ENCODE measurements at regions not wholly inside any gene's neighbourhood (a gene's known extent, or its start where the extent isn't known, plus 50 kb on each side); places are given as distances from the start of the nearest gene placed in this dataset.

DNA sequence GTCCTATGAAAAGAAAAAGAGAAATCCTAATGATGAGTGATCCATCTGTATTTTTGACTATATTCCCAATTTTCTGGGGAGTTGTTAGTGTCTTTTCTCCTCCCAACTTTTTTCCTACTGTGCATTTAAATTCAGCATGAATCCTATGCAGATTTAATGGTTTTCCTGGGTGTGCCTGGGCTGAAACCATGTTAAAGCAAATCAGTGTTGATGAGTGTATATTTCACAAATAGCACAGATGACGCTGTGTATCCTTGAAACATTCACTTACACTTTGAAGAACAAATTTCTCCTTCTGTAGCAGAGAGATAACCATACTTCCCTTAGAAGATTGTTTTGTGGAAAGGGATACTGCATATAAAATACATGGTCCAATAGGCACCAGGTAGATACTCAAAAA lies 114.3 kb downstream of the TRIB2 start:
- no peak for DNase-seq

DNA sequence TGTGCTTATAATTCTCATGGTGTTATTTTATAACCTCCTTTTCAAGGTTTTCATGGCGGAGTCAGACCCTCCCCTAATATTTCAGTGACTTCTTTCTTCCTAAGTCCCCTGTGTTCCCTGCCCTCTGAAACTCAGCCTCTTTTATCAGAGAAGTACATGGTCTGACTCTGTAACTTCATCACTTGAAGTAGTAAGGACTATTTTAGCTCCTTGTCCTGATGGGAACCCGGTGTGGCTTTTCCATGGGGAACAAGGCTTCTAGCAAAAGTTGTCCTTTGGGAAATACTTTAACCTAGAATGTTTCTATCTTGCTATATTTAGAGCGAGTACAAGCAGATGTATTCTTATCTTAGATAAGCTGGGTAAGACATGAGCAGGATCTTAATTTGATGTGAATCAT lies 117.5 kb downstream of the TRIB2 start:
- DNase-seq, result no peak

DNA sequence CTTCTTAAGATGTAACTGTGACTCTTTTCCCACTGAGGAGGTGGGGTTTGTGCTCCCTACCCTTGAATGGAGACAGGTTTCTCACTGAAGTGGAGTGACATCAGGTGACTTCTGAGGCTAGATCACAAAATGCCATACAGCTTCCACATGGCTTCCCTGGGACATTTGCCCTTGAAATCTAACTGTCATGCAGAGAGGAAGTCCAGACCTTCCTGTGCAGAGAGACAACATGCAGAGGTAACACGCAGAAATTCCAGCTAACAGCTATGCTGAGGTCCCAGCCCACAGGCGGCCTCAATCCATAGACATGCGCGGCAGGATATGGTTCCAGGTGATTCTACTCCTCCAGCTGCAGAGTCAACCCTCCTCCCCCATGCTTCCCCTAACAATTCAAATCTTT lies 119.0 kb downstream of the TRIB2 start:
- DNase-seq, result no peak

DNA sequence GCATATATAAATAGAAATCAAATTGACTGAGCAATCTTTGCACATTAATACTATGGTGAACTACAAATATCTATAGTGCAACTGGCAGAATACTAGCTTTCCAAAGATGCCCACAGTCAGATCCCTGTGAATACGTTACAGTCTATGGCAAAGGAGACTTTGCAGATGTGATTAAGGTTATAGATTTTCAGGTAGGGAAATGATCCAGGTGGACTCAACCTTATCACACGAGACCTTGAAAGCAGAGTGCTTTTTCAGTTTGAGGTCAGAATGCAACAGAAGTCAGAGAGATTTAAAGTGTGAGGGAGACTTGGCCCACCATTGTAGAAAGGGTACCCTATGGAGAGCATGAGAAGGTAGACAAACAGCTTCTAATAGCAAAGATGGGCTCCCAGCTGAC lies 122.6 kb downstream of the TRIB2 start:
- DNase-seq, result no peak

DNA sequence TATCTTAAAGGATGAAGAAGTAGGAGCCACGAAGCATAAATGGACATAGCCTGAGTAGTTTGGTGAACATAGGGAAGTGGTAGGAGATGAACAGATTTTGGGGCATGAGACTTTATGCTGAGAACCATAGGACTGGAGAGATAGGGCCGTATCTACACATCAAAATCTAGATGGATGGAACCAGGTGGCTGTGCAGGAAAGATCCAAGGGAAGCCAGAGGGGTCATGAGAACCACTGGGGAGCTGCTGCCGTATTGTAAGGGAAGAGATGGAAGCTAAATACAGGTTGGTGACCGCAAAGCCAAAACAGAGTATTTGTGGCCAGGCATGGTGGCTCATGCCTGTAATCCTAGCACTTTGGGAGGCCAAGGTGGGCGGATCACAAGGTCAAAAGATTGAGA lies 124.3 kb downstream of the TRIB2 start:
- DNase-seq, result no peak

DNA sequence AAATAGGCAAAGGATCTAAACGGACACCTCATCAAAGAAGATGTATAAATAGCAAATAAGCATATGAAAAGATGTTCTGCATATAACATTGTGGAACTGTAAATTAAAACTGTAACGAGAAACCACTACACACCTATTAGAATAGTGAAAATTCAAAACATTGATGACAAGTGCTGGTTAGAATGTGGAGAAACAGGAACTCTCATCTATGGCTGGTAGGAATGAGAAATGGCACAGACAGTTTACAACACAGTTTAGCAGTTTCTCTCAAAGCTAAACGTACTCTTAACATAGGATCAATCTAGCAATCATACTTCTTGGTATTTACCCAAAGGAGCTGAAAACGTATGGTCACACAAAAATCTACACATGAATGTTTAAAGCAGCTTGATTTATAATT lies 126.2 kb downstream of the TRIB2 start:
- DNase-seq, result no peak

DNA sequence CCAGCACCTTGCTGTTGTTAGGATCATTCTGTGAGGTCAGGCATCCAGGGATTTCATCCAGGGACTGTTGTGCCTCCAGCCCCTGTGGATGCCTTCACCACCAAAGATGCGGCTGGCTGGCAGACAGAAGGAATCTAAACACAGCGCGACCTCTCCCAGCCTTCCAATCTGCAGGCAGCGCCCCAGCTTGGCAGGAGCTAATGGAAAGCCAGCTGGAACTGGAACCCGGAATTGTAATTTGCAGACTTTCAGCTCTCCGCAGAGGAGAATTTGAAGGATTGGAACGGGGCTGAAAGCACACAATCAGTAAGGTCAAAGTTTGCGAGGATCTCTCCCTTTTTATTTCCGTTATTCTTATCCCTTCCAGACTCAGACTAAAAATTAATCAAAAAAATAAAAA lies 127.8 kb downstream of the TRIB2 start:
- no peak for DNase-seq

DNA sequence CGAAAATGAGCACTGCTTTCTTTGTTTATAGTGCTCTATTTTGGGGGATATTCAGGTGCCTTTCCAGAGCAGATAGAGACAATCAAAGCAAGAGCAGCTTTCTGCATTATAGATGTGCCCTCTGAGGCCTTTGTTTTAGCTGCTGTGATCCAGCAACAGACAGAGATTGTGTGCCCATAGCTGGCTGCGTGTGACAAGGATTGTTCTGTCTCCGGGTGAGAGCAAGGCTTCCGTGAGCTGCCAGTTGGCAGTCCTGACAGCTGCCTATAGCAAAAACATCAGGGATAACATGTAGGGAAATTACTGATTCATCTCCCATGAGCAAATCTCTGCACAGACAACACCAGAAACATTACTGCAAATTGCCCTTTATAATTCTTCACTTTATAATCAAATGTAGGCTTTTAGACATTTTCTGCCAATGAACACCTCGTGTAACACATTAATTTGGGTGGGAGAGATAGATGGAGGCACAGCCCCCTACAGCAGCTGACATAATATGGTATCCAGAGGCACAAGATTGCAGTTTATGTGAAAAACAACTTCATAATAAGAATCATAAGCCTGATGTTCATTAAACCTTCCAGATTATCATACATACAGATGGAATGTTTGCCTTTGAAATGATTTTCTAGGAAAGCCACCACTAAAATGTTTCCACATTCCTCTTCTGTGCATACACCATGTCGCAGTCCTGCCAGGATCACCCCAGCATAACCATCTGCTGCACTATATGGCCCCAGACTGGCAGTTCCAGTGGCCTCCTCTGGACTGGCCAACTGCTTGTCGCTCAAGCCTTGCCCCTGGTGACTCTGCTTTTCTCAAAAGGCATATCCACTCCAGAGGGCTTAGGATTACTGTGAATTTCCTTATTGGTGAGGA lies 131.2 kb downstream of the TRIB2 start:
- DNase-seq, result no peak

DNA sequence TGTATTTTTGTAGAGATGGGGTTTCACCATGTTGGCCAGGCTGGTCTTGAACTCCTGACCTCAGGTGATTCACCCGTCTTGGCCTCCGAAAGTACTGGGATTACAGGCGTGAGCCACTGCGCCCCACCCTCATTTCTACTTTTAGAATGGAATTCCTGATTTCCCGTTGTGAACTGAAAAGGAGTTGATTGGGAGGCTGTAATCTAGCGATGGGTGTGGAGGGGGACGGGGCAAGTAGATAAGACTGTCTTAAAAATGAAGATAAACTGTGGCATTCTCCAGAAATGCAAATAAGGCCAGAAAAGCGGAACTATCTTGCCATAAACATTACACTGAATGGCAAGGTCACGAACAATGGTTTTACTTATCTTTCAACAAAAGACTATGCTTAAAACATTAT lies 135.4 kb downstream of the TRIB2 start:
- DNase-seq, result no peak

DNA sequence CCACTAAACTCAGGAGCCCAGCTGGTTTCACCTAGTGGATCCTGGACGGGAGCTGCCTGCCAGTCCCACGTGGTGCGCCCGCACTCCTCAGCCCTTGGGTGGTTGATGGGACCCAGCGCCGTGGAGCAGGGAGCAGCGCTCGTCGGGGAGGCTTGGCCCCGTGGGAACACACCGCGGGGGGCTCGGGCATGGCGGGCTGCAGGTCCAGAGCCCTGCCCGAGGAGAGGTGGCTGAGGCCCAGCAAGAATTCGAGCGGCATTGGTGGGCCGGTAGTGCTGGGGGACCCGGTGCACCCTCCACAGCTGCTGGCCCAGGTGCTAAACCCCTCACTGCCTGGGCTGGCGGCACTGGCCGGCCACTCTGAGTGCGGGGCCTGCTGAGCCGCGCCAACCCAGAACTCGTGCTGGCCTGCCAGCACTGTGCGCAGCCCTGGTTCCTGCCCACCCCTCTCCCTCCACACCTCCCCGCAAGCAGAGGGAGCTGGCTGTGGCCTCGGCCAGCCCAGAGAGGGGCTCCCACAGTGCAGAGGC lies 137.3 kb downstream of the TRIB2 start:
- no peak for DNase-seq

DNA sequence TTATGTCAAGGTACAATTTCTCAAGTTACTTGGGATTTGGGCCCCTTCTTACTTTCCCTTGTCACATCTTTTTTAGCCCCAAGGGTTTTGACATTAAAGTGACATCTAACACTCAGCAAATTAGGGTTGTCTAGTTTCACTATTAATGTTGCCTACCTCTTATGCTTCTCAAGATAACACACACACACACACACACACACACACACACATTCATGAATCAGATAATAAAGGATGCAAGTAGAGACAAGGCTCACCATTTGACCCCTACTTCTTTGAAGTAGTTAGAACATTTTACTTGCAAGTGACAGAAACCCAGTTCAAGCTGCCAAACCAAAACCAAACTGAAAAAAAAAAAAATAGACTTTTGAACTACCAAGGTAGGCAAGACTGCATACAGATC lies 138.8 kb downstream of the TRIB2 start:
- DNase-seq, result no peak

DNA sequence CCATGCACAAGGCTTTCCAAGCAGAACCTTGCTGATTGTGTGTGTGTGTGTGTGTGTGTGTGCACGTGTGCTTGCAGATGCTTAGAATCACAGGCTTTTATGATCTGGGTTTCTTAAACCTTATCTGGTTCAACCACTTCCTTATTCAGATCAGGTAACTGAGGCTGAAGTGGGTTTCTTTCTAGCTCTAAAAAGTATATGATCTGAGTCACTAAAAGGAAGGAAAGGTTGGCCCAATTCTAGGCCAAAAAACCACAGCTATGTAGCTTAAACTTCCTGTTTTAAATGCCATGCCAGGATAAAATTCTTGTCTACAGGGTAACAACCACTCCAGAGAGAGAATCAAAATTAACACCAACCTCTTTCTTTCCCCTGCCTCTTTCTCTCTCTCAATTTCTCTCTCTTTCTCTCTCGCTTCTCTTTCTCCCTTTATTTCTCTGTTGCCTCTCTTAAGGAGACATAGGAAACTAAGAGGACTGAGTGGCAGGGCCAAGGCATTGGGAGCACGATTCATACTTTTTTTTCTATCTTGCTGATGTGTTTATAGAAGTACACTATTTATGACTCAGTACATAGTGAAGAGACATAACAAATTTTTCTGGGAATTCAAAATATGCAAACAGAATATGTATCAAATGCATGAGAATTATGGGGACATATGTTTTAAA lies 140.3 kb downstream of the TRIB2 start:
- no peak for DNase-seq

DNA sequence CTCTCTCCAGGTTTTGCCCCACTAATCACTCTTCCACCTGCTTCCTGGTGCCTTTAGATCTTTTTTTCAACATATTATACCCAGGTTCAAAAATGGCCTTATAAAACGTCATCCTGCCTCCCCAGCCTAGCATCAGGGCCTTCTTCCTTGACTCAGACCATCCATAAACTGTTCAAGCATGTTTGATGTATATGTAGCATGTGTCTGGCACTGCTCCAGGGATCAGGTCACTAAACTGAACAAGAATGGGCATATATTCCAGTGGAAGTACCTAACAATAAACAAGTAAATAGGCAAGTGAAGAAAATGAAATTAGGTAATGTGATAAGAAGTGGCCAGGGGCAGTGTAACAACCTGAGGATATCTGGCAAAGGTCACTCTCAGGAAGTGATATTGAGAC lies 141.2 kb downstream of the TRIB2 start:
- no peak for DNase-seq

DNA sequence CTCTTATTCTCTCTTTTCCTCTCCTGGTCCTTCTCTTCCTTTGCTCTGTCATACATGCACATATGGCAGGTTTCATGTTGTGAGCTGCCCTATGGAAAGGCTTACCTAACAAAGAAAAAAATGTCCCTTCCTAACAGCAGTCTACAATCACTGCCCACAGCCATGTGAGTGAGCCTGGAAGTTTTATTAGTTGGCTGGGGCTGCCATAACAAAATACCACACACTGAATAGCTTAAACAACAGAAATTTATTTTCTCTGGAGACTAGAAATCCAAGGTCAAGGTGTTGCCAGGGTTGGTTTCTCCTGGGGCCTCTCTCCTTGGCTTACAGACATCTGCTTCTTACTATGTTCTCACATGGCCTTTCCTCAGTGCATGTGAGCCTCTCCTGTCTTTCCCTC lies 142.1 kb downstream of the TRIB2 start:
- no peak for DNase-seq

DNA sequence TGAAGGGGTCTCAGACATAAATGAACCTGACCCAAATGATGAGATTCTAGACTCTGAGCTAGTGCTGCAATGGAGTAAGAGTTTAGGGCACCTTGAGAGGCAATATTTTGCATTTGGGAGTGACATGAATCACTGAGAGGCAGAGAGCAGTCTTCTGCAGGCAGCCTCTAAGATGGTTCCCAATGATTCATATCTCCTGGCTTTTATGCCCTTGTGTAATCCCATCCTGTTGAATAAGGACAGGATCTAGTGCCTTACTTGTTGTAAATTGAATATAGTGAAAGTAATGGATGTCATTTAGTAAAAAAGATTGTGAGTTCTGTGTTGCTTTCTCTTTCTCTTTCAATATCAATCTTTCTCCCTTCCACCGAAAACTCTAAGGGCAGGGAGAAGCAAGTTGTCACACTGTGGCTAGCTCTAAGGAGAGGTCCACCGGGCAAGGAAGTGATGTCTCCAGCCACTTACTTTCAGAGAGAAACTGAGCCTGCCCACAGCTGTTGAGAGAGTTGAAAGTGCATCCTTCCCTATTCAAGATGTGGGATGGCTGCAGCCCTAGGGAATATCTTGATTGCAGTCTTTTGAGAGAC lies 144.7 kb downstream of the TRIB2 start:
- no peak for DNase-seq

DNA sequence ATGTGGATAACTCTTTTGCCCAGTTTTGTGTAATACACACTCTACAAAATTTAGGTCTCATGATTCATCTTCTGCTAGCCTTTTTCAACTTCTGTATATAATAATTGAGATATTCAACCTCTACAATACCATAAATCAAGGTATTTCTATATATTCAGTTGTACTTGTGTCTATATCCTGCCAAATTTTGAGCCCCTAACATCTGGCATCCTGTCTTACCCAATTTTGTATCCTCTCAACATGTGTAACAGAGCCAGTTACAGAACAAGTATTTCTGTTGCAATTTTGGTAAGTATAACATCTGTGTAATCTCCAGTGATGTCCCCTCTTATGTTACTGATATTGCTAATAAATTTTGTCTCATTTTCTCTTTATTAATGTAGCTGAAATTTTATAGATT lies 145.8 kb downstream of the TRIB2 start:
- no peak for DNase-seq

DNA sequence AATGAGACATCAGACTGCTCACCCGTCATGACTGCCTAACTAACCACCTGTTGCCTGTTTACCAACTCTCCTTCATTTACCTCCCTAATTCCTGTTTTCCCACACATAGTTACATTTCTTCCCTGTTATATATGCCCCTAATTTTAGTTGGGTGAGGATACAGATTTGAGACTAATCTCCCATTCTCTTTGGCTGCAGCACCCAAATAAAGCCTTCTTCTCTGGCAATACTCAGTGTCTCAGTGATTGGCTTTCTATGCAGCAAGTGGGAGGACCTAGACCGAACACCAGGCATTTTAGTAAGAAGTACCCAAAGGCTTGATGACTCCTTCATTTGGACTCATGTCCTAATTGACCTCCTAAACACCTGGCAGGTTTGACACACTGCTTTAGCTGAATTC lies 147.2 kb downstream of the TRIB2 start:
- DNase-seq, result no peak

DNA sequence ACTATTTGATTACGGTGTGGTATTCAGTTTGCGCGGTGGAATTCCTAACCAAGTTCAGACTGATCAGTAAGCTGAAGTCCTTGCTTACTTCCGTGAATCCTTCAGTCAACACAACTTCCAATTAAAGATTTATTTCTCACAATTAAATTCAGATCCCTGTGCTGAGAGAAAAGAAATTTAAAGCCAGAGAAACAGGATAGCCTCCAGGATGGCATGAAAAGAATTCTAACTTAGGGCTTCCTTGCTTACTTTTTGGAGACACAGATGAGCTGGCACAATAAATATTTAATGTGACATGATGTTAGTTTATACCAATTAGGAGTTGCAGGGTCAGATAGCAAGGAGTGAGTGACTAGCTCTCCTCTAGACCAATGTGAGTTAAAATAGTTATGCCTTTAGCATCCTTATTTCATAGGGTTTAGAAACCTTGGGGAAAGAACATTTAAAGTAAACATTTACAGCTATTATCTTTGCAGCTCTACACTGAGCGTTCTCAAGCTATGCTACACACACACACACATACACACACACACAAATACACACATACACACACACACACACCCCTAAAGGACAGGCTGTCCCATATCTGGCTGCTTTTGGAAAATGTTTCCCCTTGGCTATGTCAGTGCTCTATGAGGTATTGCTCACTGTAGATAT lies 151.0 kb downstream of the TRIB2 start:
- no peak for DNase-seq

DNA sequence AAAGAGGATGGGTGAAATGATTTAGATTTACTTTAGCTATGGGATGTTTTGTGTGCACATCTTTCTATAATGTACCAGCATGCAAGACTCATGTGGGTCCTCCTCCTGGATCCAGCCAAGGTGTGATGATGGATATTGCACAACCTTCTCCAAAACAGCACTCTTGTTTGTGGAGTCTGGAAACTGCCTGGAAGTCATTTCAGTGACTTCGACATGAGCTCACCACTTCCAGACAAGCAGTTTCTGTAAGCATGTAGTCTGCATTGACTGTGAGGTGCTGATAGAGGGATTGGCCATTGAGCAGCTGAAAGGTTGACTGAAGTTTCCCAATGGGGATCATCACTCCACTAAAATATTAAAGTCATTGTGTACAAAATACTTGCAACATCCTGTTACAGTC lies 154.0 kb downstream of the TRIB2 start:
- DNase-seq, result no peak

DNA sequence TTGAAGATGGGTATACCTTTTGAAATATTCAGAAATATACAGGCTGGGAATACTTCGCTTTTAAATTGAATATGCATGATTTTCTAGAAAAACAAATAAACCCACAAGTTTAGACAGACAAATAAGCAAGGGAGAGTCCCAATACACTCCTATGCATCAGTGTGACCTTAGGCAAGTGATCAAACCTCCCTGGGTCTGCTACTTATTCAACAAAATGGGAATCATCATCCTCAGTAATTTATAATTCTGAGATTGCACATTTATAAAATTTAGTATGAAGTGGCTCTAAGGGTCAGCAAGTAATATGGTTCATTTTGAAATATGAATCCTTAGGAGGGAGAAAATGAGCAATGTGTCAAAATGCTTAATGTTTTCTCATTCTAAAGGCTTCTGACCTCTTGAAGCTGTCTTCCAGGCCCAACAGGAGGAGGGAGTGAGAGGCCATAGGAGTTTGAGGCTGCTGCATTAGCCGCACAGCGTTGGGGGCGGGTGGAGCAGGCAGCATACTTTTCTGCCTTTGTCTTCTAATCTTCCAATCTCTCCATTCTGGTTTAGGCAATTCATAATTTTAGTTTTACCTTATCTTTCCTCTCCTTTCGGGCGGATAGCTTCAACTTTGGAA lies 155.1 kb downstream of the TRIB2 start:
- no peak for DNase-seq

DNA sequence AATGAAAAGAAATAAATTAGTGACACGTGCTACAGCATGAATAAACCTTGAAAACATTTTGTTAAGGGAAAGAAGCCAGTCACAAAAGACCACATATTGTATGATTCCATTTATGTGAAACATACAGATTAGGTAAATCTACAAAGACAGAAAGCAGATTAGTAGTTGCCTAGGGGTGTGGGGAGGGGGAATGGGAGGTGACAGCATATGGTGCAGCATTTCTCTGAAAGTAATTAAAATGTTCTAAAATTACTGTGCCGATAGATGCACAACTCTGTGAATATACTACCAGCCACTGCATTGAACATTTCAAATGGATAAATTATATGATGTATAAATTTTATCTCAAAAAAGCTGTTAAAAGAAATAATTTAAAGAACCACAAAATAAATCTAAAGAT lies 161.0 kb downstream of the TRIB2 start:
- DNase-seq, result no peak

DNA sequence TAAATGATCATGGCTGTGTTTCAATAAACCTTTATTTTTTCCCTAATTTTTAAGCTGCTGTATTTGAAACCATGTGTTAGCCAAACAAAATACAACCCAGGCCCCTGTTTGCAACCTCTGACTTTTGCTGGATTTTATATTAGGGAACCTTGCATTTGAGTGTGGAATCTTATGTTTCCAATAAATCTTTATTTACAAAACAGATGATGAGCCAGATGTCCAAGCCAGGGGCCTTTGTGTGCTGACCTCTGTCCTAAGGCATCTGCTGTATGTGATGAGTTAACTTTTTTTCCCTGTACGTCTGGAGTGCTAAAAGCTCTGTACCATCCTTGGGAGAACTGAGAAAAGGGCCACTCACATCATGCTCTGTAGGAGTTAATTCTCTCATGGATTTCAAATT lies 162.9 kb downstream of the TRIB2 start:
- no peak for DNase-seq

DNA sequence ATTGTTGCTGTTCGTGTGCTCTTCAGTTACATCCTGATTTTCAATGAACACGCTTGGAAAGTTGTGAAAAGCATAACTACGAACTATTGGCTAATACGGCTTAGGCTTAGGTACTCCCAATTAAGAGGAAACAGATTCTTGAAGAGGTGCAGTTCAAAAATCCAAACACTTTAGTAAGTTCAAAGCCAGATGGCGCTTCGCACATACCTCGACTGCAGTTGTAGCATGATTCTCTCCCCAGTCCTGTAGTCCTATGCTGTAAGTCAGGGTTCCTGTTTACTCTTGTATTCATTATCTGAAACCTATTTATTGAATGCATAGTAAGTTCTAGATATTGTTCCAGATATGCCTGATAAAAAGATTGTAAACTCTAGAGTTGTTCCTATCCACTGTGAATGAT lies 165.2 kb downstream of the TRIB2 start:
- DNase-seq, result no peak

All from islet precursor cell (in vitro differentiated cells).